AG10803 (cell line): ENCODE measurements at regions not wholly inside any gene's neighbourhood (a gene's known extent, or its start where the extent isn't known, plus 50 kb on each side); places are given as distances from the start of the nearest gene placed in this dataset.

ENCODE experiments used
- DNase-seq: peaks from one replicate; pipeline ENCODE4 v3.0.0; 2010; ENCODE audit warnings: low read depth
- H3K4me3 ChIP-seq: 2 replicates; pipeline ENCODE4 v1.5.1; 2011; ENCODE audit warnings: mild to moderate bottlenecking, low read length, control low read depth
- CTCF ChIP-seq: conservative IDR thresholded peaks from 2 replicates; pipeline ENCODE4 v1.5.1; 2011; ENCODE audit warnings: mild to moderate bottlenecking, low read length, control low read depth, inconsistent platforms

GRCh38 chr13:33764716-33765115 is 53.2 kb upstream of the RFC3 start:
- H3K4me3 ChIP-seq = no peak overlapping the region
- no peak for TF ChIP-seq CTCF
- no peak for DNase-seq

GRCh38 chr13:33766329-33767123 is 51.4 kb upstream of the RFC3 start:
- TF ChIP-seq CTCF = no peak
- DNase-seq = no peak
- no peak overlapping the region for H3K4me3 ChIP-seq

- no peak for TF ChIP-seq CTCF
- no peak overlapping the region for H3K4me3 ChIP-seq
- DNase-seq = no peak
Measured at GRCh38 chr13:33767140-33767539, 50.8 kb upstream of the RFC3 start.
